Stomach (tissue), 8 donors: ENCODE measurements at regions not wholly inside any gene's neighbourhood (a gene's known extent, or its start where the extent isn't known, plus 50 kb on each side); places are given as distances from the start of the nearest gene placed in this dataset.

Experiments used
- DNase-seq, 2 donors: peaks; one replicate each; pipeline versions ENCODE4 v3.0.0 to v3.0.0-alpha.2; 2013 to 2019
- H3K27ac ChIP-seq, 5 donors: fragments of 200-600 bp in 4 of 5; sonication (generic) in 4 of 5; one replicate each; pipeline ENCODE4 v1.5.1; 2013 to 2019; ENCODE audit warnings: mild to moderate bottlenecking in 1 of 5, moderate library complexity in 1 of 5
- H3K27me3 ChIP-seq, 3 donors: fragments of 200-600 bp; sonication (generic); one replicate each; pipeline ENCODE4 v1.5.1; 2017 to 2019; ENCODE audit warnings: mixed run types in 1 of 3
- H3K36me3 ChIP-seq, 4 donors: fragments of 200-600 bp; sonication (generic); 1 replicate in 3 of 4; 2 replicates in 1 of 4; pipeline ENCODE4 v1.5.1; 2016 to 2019
- H3K4me1 ChIP-seq, 4 donors: fragments of 200-600 bp; sonication (generic); one replicate each; pipeline ENCODE4 v1.5.1; 2016 to 2019
- H3K4me3 ChIP-seq, 4 donors: fragments of 200-600 bp; sonication (generic) in 3 of 4; one replicate each; pipeline ENCODE4 v1.5.1; 2016 to 2019; ENCODE audit warnings: mild to moderate bottlenecking in 1 of 4
- H3K9me3 ChIP-seq, 4 donors: fragments of 200-600 bp; sonication (generic); one replicate each; pipeline ENCODE4 v1.5.1; 2016 to 2019
- CTCF ChIP-seq, 7 experiments: fragments of 450-650 bp in 4 of 7; fragments of 200-600 bp in 3 of 7; sonication (generic) in 3 of 7; IDR thresholded peaks; one replicate each; pipeline ENCODE4 v1.5.1; 2016 to 2019; ENCODE audit warnings: antibody characterized with exemption in 7 of 7, control low read depth in 2 of 7, mild to moderate bottlenecking in 1 of 7
- EP300 ChIP-seq: sonication (generic); formaldehyde crosslinking; IDR thresholded peaks from one replicate; pipeline ENCODE4 v1.6.1; 2017; ENCODE audit warnings: antibody characterized with exemption
- POLR2A ChIP-seq, 4 donors: fragments of 450-650 bp; IDR thresholded peaks; one replicate each; pipeline ENCODE4 v1.6.1; 2016; ENCODE audit warnings: antibody characterized with exemption in 4 of 4, control low read depth in 2 of 4, mild to moderate bottlenecking in 1 of 4, moderate library complexity in 1 of 4
- POLR2AphosphoS5 ChIP-seq, 3 donors: sonication (generic); formaldehyde crosslinking; IDR thresholded peaks; one replicate each; pipeline ENCODE4 v1.6.1; 2016; ENCODE audit warnings: antibody characterized with exemption in 3 of 3
- WGBS, 5 donors: extraction: QIAGEN DNeasy Blood & Tissue Kit in 3 of 5; methylation state at CpG; one replicate each; pipeline versions ENCODE4 v1.1.5 to v1.1.7; 2013 to 2018; 5-methylcytosine and 5-hydroxymethylcytosine counted together
- intact Hi-C: fragments of 100-400 bp; cut with DNase I; formaldehyde crosslinking; loops from one replicate; pipeline ENCODE4 v1.15.1; 2023; ENCODE audit warnings: low total_unique reads
- donor health status: healthy with polysubstance abuse.
- donor health status: Bipolar disorder and iron deficiency.
- donor health status: healthy.

- DNase-seq: no peak
- H3K27me3 ChIP-seq: no peaks in the 10 kb centered on the region
- no peak for TF ChIP-seq CTCF (IDR thresholded peaks at IDR 0.05)
- no peak for TF ChIP-seq EP300
- TF ChIP-seq POLR2A (IDR thresholded peaks at IDR 0.05): no peak
- TF ChIP-seq POLR2AphosphoS5 (IDR thresholded peaks at IDR 0.05): no peak
- H3K4me1 ChIP-seq: no peaks in the 10 kb centered on the region
- intact Hi-C loops: no loop called here
- no peak overlapping the region for H3K4me3 ChIP-seq
- H3K36me3 ChIP-seq: no peaks in the 10 kb centered on the region
- peaks cover 0 to 16% (median 3%) of the 10 kb centered on the region in 4 donors for H3K9me3 ChIP-seq
- no peak overlapping the region for H3K27ac ChIP-seq
Measured at GRCh38 chr18:39911716-39912115, 2043.3 kb upstream of the PIK3C3 start.

- H3K27ac ChIP-seq: no peak overlapping the region
- H3K4me3 ChIP-seq: no peak overlapping the region
- WGBS, 5 donors: 33 to 48% (median 41%) methylated on average over 4 of the region's 4 CpGs
- H3K4me1 ChIP-seq: no peaks in the 10 kb centered on the region
- no peak for DNase-seq
- H3K27me3 ChIP-seq: no peaks in the 10 kb centered on the region
- TF ChIP-seq POLR2AphosphoS5 (IDR thresholded peaks at IDR 0.05) (no peak), POLR2A (IDR thresholded peaks at IDR 0.05) (no peak), CTCF (IDR thresholded peaks at IDR 0.05) (no peak), EP300 (no peak)
- no peaks in the 10 kb centered on the region for H3K36me3 ChIP-seq
- H3K9me3 ChIP-seq: peaks cover 0 to 16% (median 3%) of the 10 kb centered on the region in 4 donors
- intact Hi-C loops: no loop called here
Measured at GRCh38 chr18:39909706-39910105, 2045.3 kb upstream of the PIK3C3 start.

- no peak for DNase-seq
- WGBS, 5 donors: 79 to 96% (median 89%) methylated on average over 1 of the region's 1 CpG
- TF ChIP-seq POLR2AphosphoS5 (IDR thresholded peaks at IDR 0.05): no peak
- no peak for TF ChIP-seq CTCF (IDR thresholded peaks at IDR 0.05)
- TF ChIP-seq POLR2A (IDR thresholded peaks at IDR 0.05): no peak
- TF ChIP-seq EP300: no peak
- intact Hi-C loops: no loop called here
- no peaks in the 10 kb centered on the region for H3K9me3 ChIP-seq
- no peaks in the 10 kb centered on the region for H3K27me3 ChIP-seq
- H3K4me1 ChIP-seq: no peaks in the 10 kb centered on the region
- no peak overlapping the region for H3K27ac ChIP-seq
- no peaks in the 10 kb centered on the region for H3K36me3 ChIP-seq
- no peak overlapping the region for H3K4me3 ChIP-seq
Measured at GRCh38 chr18:39886136-39886535, 2068.9 kb upstream of the PIK3C3 start.

- H3K27ac ChIP-seq: no peak overlapping the region
- H3K36me3 ChIP-seq: no peaks in the 10 kb centered on the region
- TF ChIP-seq CTCF (IDR thresholded peaks at IDR 0.05) (no peak), POLR2AphosphoS5 (IDR thresholded peaks at IDR 0.05) (no peak), POLR2A (IDR thresholded peaks at IDR 0.05) (no peak), EP300 (no peak)
- WGBS, 5 donors: 47 to 90% (median 74%) methylated on average over 1 of the region's 1 CpG
- intact Hi-C loops: no loop called here
- no peak for DNase-seq
- H3K4me1 ChIP-seq: no peaks in the 10 kb centered on the region
- no peaks in the 10 kb centered on the region for H3K27me3 ChIP-seq
- H3K4me3 ChIP-seq: no peak overlapping the region
- no peaks in the 10 kb centered on the region for H3K9me3 ChIP-seq
Measured at GRCh38 chr18:39872651-39873050, 2082.4 kb upstream of the PIK3C3 start.
